ENCODE measurements at regions not wholly inside any gene's neighbourhood (a gene's known extent, or its start where the extent isn't known, plus 50 kb on each side); places are given as distances from the start of the nearest gene placed in this dataset.
"Not testable (repeated sequence)": the region's sequence is repeated elsewhere in the genome, so short reads cannot be mapped to it uniquely, and the experiment has no call there.

GRCh38 chrX:66698273-66699204 lies 59.7 kb upstream of the EDA2R start:
- Mint-ChIP-seq H3K27ac (no peak overlapping the region), H3K4me3 (no peak overlapping the region), H3K9me3 (peaks cover 4% of the 10 kb centered on the region), H3K36me3 (ENCODE audit: low read depth) (no peaks in the 10 kb centered on the region), H3K27me3 (no peaks in the 10 kb centered on the region), H3K4me1 (no peaks in the 10 kb centered on the region)
- no peak for DNase-seq
- intact Hi-C loops (cut with micrococcal nuclease), result no loop called here

- H3K27ac Mint-ChIP-seq; intact Hi-C loops (cut with micrococcal nuclease); H3K4me3 Mint-ChIP-seq; H3K27me3 Mint-ChIP-seq; H3K9me3 Mint-ChIP-seq; H3K4me1 Mint-ChIP-seq; H3K36me3 Mint-ChIP-seq (ENCODE audit: low read depth); DNase-seq: not testable (repeated sequence)
These were observed 53.6 kb upstream of the EDA2R start for GRCh38 chrX:66692512-66692911.

Data from activated CD4-positive, alpha-beta T cell treated with anti-CD3 and anti-CD28 coated beads, Interleukin-2, amount 10 ng/mL, durations not matched to agents 24 days and 14 days (primary cell).